ENCODE measurements at regions not wholly inside any gene's neighbourhood (a gene's known extent, or its start where the extent isn't known, plus 50 kb on each side); places are given as distances from the start of the nearest gene placed in this dataset.

- H3K36me3 ChIP-seq (ENCODE audit: control insufficient read depth, insufficient read depth, low read length), result no peaks in the 10 kb centered on the region
- POLR2A ChIA-PET, result no interaction called here
- DNase-seq (ENCODE audit: low read depth), result no peak
- H3K27me3 ChIP-seq (ENCODE audit: control insufficient read depth, insufficient read depth, low read length), result peaks cover 7% of the 10 kb centered on the region
- no peak overlapping the region for H3K4me3 ChIP-seq (ENCODE audit: low read depth, low read length)
- TF ChIP-seq CTCF (IDR thresholded peaks at IDR 0.05; ENCODE audit: insufficient read depth, low read depth, low read length), result no peak
- CTCF ChIA-PET, result interaction anchor here (2.5 kb wide), 1 partner anchor 9 kb away, joined by 6 read pairs; no protein-coding TSS in a partner anchor
These were observed 142.6 kb downstream of the MAP3K7 start for GRCh38 chr6:90444160-90444714.

DNA sequence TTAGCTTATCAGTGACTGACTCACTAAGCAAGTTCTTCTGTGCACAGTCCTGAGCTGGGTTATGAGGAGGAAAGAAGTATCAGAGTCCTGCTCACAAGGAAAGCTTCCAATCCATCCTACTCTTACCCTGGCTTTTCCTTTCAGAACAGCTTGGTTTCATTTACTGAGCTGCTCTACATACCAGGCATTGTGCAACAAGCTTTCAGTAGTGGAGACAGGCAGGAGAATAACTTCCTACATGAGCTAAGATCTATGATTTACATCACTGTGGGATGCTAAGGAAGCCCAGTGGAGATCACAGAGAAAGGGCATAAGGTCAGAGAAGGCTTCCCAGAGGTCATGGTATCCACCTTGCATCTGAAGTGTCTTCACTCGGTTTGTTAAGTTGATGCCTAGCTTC lies 144.5 kb downstream of the MAP3K7 start:
- peaks cover 6% of the 10 kb centered on the region for H3K27me3 ChIP-seq (ENCODE audit: control insufficient read depth, insufficient read depth, low read length)
- H3K4me3 ChIP-seq (ENCODE audit: low read depth, low read length), result no peak overlapping the region
- H3K36me3 ChIP-seq (ENCODE audit: control insufficient read depth, insufficient read depth, low read length), result no peaks in the 10 kb centered on the region
- no peak for DNase-seq (ENCODE audit: low read depth)
- CTCF ChIA-PET, result interaction anchor here (0.6 to 2.5 kb wide), 2 partner anchors 11 to 43 kb away, joined by 3 to 6 read pairs; no protein-coding TSS in a partner anchor
- TF ChIP-seq CTCF (IDR thresholded peaks at IDR 0.05; ENCODE audit: insufficient read depth, low read depth, low read length), result no peak
- POLR2A ChIA-PET, result no interaction called here

DNA sequence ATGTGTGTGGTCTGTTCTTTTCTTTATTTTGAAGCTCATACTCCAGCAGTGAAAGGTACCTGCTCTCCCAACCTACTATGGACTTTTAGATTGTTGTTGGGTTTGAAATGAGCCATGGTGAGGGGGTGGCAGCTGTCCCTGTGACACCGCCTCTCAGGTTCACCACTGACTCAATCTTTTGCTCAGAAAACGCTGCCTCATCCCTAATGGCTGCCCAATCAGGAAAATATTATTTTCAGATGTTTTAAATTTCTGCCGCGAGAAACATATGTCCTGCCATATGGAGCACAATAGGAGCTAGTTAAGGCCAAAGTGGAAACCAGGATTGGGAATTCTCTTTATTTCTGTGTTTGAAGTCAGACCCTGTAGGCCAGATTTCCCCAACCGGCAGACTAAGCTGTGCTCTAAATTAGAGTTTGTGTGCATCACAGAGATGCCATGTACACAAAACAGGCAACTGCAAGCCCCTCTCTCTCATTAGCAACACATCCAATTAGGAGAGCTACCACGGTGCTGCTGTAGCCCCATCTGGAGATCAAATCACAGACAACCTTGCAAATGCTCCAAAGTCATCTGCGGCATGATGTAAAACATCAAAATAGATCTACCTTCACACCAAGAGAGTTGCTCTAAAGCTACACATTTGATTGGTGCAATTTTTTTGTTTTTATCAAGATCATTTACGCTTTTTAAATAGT lies 144.1 kb upstream of the BACH2 start:
- POLR2A ChIA-PET, result interaction anchor here (0.6 kb wide), 1 partner anchor 54 kb away, joined by 4 read pairs; no protein-coding TSS in a partner anchor

GRCh38 chr6:90439586-90439985 lies 142.9 kb upstream of the BACH2 start:
- POLR2A ChIA-PET, result no interaction called here
- no peak overlapping the region for H3K4me3 ChIP-seq (ENCODE audit: low read depth, low read length)
- CTCF ChIA-PET, result no interaction called here
- H3K27me3 ChIP-seq (ENCODE audit: control insufficient read depth, insufficient read depth, low read length), result peaks cover 6% of the 10 kb centered on the region
- no peak for TF ChIP-seq CTCF (IDR thresholded peaks at IDR 0.05; ENCODE audit: insufficient read depth, low read depth, low read length)
- DNase-seq (ENCODE audit: low read depth), result no peak
- no peaks in the 10 kb centered on the region for H3K36me3 ChIP-seq (ENCODE audit: control insufficient read depth, insufficient read depth, low read length)

More for the DNA sequence above, 144.1 kb upstream of the BACH2 start:
- H3K4me3 ChIP-seq (ENCODE audit: low read depth, low read length), result no peak overlapping the region
- H3K27me3 ChIP-seq (ENCODE audit: control insufficient read depth, insufficient read depth, low read length), result peaks cover 6% of the 10 kb centered on the region
- TF ChIP-seq CTCF (IDR thresholded peaks at IDR 0.05; ENCODE audit: insufficient read depth, low read depth, low read length), result no peak
- CTCF ChIA-PET, result interaction anchor here (0.6 to 1.4 kb wide), 3 partner anchors 9 to 48 kb away, joined by 3 to 4 read pairs (median 3); no protein-coding TSS in a partner anchor
- H3K36me3 ChIP-seq (ENCODE audit: control insufficient read depth, insufficient read depth, low read length), result no peaks in the 10 kb centered on the region
- no peak for DNase-seq (ENCODE audit: low read depth)

DNA sequence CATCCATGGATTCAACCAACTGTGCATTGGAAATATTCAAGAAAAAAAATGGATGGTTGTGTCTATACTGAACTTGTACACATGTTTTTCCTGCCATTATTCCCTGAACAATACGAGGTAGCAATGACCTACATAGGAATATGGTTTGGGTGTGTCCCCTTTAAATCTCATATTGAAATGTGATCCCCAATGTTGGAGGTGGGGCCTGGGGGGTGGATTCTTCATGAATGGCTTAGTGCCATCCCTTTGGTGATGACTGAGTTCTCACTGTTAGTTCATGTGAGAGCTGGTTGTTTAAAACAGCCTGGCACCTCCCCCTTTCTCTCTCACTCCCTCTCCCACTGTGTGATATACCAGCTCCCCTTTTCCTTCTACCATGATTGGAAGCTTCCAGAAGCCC lies 139.8 kb upstream of the BACH2 start:
- DNase-seq (ENCODE audit: low read depth), result no peak
- Histone ChIP-seq H3K27me3 (ENCODE audit: control insufficient read depth, insufficient read depth, low read length) (no peaks in the 10 kb centered on the region; the same call in none of the 2 replicates), H3K36me3 (ENCODE audit: control insufficient read depth, insufficient read depth, low read length) (no peaks in the 10 kb centered on the region), H3K4me3 (ENCODE audit: low read depth, low read length) (no peak overlapping the region)
- TF ChIP-seq CTCF (IDR thresholded peaks at IDR 0.05; ENCODE audit: insufficient read depth, low read depth, low read length), result no peak
- ChIA-PET CTCF (interaction anchor here (0.6 kb wide), 1 partner anchor 43 kb away, joined by 4 read pairs; no protein-coding TSS in a partner anchor), POLR2A (no interaction called here)

All from BJ (cell line).